ENCODE measurements at regions not wholly inside any gene's neighbourhood (a gene's known extent, or its start where the extent isn't known, plus 50 kb on each side); places are given as distances from the start of the nearest gene placed in this dataset.

DNA sequence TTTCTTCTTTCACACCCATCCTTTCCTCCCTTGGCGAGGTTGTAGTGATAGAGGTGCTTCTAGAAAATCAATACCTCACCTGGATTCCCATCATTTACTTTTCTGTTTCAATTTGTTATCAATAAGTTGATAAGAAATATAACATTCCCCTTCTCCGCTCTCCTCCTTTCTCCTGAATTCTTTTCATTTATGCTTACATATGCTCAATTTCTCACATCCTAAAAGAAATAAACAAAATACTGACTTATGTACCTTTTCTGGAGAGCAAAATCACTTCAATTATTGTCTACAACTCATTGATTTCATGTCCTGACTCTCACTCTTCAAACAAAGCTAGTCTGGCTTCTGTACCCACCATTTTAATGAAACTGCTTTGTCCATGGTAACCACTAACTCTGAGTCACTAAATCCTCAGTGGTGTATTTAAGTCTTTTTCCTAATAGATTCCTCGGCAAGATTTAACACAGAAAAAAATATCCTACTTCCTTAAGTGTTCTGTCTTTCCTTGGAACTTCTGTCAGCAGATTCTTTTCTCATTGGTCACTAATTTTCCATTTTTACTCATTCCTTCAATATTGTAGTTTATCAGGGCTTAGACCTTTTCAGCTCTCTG lies 289.6 kb downstream of the RFPL4B start:
- TF ChIP-seq EP300 (IDR thresholded peaks at IDR 0.05), result no peak
- TF ChIP-seq, protein P1, sequence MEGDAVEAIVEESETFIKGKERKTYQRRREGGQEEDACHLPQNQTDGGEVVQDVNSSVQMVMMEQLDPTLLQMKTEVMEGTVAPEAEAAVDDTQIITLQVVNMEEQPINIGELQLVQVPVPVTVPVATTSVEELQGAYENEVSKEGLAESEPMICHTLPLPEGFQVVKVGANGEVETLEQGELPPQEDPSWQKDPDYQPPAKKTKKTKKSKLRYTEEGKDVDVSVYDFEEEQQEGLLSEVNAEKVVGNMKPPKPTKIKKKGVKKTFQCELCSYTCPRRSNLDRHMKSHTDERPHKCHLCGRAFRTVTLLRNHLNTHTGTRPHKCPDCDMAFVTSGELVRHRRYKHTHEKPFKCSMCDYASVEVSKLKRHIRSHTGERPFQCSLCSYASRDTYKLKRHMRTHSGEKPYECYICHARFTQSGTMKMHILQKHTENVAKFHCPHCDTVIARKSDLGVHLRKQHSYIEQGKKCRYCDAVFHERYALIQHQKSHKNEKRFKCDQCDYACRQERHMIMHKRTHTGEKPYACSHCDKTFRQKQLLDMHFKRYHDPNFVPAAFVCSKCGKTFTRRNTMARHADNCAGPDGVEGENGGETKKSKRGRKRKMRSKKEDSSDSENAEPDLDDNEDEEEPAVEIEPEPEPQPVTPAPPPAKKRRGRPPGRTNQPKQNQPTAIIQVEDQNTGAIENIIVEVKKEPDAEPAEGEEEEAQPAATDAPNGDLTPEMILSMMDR (IDR thresholded peaks at IDR 0.05), result no peak
- no peak for TF ChIP-seq POLR2A (IDR thresholded peaks at IDR 0.05)

Measured in ovary (tissue), 3 donors.